GM12872 (cell line): ENCODE measurements at regions not wholly inside any gene's neighbourhood (a gene's known extent, or its start where the extent isn't known, plus 50 kb on each side); places are given as distances from the start of the nearest gene placed in this dataset.
A peak's percentile ranks its signal among the peaks of the same experiment; 100 is the strongest.

Source experiments
- TF ChIP-seq, protein P1 (sequence below): IDR thresholded peaks from 3 replicates; pipeline ENCODE4 v1.5.1; 2011; ENCODE audit warnings: low read depth, mild to moderate bottlenecking, low read length, moderate library complexity; ENCODE audit not compliant: insufficient read depth

DNA sequence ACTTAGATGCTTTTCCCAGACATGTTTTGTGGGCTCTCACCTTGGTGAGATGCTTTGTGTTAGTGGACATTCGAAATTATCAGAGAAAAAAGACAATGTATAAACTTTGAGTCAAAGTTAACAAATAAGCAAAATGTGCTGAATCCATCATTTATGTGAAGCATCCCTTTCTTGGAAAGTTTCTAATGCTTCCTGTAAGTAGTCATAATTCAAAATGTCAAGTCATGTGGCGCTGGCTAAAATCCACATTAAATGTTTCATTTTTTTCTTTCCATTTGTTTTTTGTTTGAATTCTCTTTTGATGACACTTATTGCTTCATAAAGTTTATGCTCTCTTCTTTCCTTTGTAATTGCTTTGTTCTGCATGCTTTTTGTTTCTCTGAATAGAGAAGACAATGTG is 107.2 kb upstream of the CENPW start:
- TF ChIP-seq, protein P1, sequence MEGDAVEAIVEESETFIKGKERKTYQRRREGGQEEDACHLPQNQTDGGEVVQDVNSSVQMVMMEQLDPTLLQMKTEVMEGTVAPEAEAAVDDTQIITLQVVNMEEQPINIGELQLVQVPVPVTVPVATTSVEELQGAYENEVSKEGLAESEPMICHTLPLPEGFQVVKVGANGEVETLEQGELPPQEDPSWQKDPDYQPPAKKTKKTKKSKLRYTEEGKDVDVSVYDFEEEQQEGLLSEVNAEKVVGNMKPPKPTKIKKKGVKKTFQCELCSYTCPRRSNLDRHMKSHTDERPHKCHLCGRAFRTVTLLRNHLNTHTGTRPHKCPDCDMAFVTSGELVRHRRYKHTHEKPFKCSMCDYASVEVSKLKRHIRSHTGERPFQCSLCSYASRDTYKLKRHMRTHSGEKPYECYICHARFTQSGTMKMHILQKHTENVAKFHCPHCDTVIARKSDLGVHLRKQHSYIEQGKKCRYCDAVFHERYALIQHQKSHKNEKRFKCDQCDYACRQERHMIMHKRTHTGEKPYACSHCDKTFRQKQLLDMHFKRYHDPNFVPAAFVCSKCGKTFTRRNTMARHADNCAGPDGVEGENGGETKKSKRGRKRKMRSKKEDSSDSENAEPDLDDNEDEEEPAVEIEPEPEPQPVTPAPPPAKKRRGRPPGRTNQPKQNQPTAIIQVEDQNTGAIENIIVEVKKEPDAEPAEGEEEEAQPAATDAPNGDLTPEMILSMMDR: no peak

DNA sequence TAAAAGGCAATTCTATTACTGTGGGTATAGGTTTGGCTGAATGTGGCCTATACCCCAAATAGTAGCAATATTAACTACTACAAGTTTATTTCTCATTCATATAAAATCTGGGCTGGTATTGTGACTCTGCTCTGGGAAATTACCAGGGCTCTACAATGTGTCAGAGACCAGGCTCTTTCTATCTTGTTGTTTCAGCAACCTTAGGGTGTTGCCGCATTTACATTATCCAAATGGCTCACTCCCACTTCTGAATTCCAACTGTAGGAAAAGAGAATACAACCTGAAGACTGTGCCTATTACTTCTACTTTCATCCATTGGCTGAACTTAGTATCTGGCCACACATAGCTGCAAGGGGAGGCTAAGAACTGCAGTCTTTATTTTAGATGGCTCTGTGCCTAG is 106.7 kb upstream of the CENPW start:
- TF ChIP-seq, protein P1: no peak

- TF ChIP-seq, protein P1: no peak
Measured at GRCh38 chr6:126235363-126235762, 104.6 kb upstream of the CENPW start.

GRCh38 chr6:126245077-126245476 is 94.8 kb upstream of the CENPW start:
- TF ChIP-seq, protein P1: no peak

GRCh38 chr6:126252154-126252553 is 87.8 kb upstream of the CENPW start:
- TF ChIP-seq, protein P1: peak; percentile 25; the same call in 1 of the 3 replicates

- TF ChIP-seq, protein P1: no peak
Measured at GRCh38 chr6:126253431-126253830, 86.5 kb upstream of the CENPW start.

DNA sequence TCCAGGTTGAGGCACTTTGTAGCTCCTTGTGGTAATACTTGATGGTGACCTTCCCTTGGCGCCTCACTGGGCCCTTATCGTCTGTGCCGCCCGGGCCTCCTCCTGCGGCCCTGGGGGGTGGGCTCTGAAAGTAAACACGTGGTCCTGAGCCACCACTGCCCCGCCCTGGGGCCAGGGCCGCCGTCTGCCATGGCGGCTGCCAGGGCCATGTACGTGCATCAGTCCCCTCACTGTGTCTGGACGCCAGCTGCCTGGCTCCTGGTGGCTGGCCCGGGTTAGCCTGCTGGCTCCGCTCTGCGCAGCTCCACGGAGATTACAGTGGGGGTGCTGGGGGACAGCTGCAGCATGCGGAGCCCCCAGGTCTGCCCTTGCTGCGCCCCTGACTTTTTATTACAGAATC is 81.8 kb upstream of the CENPW start:
- TF ChIP-seq, protein P1: no peak
